NB4 (cell line): ENCODE measurements at regions not wholly inside any gene's neighbourhood (a gene's known extent, or its start where the extent isn't known, plus 50 kb on each side); places are given as distances from the start of the nearest gene placed in this dataset.

Source experiments
- MAX ChIP-seq: IDR thresholded peaks from 2 replicates; pipeline ENCODE4 v1.6.1; 2011; ENCODE audit warnings: low read depth, low read length
- POLR2A ChIP-seq: IDR thresholded peaks from 2 replicates; pipeline ENCODE4 v1.6.1; 2011; ENCODE audit warnings: mild to moderate bottlenecking; ENCODE audit not compliant: insufficient read length; ENCODE audit errors: extremely low read depth
- TF ChIP-seq, protein P1 (sequence below): IDR thresholded peaks from one replicate; pipeline ENCODE4 v1.5.1; 2012; ENCODE audit warnings: low read depth, low read length

DNA sequence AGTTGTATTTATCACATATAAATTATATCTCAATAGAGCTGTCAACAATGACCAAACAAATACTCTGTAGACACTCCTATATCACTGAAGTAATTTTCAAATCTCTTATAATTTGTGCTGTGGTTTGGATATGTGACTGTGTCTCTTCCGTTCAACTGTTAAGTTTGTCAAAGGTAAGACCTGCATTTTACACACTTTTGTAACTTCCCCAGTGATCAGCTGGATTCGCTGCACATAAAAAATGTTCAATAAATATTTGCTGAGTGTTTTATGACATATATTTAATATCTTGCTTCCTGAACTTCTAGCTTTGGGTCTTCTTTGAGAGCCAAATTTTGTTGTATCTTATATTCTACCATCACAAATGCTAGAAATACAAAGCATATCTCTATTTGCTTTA lies 57.3 kb upstream of the ROCK1 start:
- TF ChIP-seq, protein P1, sequence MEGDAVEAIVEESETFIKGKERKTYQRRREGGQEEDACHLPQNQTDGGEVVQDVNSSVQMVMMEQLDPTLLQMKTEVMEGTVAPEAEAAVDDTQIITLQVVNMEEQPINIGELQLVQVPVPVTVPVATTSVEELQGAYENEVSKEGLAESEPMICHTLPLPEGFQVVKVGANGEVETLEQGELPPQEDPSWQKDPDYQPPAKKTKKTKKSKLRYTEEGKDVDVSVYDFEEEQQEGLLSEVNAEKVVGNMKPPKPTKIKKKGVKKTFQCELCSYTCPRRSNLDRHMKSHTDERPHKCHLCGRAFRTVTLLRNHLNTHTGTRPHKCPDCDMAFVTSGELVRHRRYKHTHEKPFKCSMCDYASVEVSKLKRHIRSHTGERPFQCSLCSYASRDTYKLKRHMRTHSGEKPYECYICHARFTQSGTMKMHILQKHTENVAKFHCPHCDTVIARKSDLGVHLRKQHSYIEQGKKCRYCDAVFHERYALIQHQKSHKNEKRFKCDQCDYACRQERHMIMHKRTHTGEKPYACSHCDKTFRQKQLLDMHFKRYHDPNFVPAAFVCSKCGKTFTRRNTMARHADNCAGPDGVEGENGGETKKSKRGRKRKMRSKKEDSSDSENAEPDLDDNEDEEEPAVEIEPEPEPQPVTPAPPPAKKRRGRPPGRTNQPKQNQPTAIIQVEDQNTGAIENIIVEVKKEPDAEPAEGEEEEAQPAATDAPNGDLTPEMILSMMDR, result no peak
- TF ChIP-seq POLR2A (no peak), MAX (no peak)
